VCaP (cell line): ENCODE measurements at regions not wholly inside any gene's neighbourhood (a gene's known extent, or its start where the extent isn't known, plus 50 kb on each side); places are given as distances from the start of the nearest gene placed in this dataset.

Experiments used
- H3K27ac ChIP-seq: fragments of 450-650 bp; 2 replicates; pipeline ENCODE4 v1.5.1; 2017
- TF ChIP-seq, protein P1 (sequence below): fragments of 450-650 bp; conservative IDR thresholded peaks from 2 replicates; pipeline ENCODE4 v1.5.1; 2017; ENCODE audit warnings: mild to moderate bottlenecking, moderate library complexity

DNA sequence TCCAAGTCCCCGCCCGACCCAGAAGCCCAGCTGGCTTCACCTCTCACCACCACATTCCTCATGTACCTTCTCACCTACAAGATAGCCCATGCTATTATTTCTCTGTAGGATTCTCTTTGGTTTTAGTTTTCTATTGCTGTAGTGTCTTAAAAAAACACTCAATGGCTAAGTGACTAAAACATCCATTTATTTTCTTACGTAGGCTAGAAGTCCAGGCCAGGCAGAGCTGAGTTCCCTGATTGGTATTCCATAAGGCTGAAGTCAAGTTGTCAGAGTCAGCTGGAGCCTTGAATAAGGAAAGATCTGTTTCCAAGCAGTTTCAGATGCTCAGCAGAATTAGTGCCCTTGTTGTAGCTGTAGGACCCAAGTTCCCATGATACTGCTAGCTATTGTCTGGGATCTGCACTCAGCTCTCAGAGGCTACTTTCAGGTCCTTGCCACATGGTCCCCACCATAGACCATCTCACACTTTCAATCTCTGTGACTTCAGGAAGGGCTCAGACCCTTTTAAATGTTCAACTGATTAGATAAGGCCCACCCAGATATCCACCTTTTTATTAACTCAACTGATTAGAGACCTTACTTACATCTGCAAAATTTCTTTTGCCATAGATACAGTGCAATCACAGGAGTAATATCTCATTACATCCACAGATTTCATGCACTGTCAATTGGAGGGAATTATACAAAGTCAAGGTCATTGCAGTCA is 371.0 kb downstream of the TGFB2 start:
- TF ChIP-seq, protein P1, sequence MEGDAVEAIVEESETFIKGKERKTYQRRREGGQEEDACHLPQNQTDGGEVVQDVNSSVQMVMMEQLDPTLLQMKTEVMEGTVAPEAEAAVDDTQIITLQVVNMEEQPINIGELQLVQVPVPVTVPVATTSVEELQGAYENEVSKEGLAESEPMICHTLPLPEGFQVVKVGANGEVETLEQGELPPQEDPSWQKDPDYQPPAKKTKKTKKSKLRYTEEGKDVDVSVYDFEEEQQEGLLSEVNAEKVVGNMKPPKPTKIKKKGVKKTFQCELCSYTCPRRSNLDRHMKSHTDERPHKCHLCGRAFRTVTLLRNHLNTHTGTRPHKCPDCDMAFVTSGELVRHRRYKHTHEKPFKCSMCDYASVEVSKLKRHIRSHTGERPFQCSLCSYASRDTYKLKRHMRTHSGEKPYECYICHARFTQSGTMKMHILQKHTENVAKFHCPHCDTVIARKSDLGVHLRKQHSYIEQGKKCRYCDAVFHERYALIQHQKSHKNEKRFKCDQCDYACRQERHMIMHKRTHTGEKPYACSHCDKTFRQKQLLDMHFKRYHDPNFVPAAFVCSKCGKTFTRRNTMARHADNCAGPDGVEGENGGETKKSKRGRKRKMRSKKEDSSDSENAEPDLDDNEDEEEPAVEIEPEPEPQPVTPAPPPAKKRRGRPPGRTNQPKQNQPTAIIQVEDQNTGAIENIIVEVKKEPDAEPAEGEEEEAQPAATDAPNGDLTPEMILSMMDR, result no peak
- H3K27ac ChIP-seq, result no peak overlapping the region

DNA sequence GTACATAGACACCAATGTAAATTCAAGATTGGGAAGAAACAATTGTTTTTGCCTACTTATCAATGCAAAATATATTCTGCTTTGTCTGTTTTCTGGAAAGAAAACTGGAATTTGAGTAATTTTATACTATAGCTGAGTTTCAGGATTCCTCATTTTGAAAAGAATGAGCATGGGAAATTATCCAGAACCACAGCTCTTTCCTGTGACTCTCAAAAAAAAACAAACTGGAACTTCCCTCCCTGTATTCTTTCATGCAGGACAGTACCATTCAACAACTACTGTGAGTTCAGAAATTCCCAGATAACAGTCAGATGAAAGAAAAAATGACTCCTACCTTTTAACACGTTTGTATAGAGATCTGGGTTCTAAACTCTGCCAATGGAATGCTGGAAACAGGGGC is 372.4 kb downstream of the TGFB2 start:
- TF ChIP-seq, protein P1, result no peak
- H3K27ac ChIP-seq, result no peak overlapping the region

DNA sequence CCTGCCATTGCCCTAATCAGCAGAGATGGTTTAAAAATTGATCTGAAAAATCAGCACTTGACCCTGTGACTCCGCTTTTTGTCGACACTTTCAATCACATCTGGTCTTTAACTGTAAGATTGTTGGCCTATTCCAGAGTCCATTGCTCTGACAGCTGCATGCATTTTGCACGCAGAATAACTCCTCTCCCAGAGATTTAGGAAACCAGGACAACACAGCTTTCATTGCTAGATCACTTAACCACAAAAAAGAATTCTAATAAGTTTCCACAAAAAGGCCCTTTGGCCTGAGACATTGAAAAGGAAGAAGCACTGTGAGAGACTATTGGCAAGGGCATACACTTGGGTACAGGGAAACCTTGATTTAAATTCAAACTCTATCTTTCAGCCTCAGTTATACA is 373.1 kb downstream of the TGFB2 start:
- TF ChIP-seq, protein P1, result no peak
- H3K27ac ChIP-seq, result no peak overlapping the region

DNA sequence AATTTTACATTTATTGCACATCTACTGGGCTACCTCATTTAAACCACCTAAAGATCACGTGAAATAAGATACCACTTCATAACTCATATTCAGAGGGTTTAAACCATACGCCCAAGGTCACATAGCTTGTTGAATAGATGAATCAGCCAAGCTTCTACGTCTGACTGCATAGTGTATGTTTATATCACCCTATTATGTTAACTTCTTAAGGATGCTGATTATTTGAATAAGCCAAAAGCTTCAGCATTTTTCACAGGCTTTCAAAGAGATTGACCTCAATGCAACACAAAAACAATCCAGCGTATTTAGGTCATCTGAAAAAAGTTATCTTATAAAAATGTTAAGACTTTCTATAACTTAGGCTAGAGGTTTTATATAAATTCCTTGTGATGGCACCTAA is 373.8 kb downstream of the TGFB2 start:
- TF ChIP-seq, protein P1, result no peak
- no peak overlapping the region for H3K27ac ChIP-seq

DNA sequence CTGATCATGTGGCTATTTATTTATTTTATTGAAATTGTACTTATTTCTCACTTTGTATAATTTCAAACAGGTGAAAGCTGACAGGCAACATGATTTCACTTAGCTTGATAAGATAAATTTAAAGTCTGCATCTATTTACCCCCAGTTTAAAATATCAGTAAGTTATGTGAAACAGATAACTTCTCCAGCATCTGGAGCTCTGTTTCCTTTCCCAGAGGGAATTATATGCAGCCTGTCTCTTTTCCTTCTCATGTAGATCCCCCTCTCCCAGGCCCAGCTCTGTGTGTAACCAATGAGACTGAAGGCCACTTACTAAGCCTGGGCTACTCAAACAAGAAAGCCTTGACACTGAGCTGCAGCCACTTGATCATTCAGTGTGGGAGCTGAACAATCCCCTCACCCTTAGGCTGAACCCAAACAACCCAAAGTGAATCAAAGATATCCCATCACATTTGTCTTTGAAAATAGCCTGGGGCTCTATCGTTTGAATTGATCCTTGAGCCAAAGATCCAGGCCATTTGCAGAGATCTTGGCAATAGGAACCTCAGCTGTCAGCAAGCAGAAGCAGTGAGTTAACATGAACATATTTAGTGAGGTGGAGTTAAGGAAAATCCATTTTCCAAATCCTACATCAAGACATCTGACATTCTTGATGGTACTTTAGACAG is 383.9 kb downstream of the TGFB2 start:
- H3K27ac ChIP-seq, result no peak overlapping the region; the same call in 1 of the 2 replicates
- TF ChIP-seq, protein P1, result no peak

DNA sequence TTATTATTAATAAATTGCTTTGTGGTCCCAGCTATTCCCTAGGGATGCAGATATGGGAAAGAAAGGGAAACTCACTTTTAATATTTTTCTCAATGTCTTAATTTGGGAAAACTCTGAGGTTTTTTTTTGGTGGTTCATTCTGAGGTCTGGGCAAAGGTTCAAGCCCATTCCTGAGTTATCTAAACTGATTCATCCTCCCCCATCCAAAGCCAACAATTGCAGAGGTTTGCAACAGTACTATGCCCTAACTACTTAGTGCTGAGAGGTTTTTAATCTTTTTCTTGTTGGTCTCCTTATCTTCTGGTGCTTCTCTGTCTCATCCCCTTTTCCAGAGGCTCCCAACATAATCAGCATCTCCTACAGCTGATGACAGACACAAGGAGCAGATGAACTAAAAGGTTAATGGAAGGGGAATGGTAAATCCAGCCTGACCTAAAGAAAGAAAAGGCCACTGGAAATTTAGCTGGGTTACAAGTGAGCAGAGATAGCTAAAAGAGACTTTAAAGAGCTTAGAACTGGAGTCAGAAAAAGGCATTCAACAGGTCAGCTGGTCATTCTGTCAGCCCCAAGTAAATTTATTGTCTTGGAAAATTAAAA is 390.4 kb downstream of the TGFB2 start:
- no peak overlapping the region for H3K27ac ChIP-seq
- TF ChIP-seq, protein P1, result no peak

DNA sequence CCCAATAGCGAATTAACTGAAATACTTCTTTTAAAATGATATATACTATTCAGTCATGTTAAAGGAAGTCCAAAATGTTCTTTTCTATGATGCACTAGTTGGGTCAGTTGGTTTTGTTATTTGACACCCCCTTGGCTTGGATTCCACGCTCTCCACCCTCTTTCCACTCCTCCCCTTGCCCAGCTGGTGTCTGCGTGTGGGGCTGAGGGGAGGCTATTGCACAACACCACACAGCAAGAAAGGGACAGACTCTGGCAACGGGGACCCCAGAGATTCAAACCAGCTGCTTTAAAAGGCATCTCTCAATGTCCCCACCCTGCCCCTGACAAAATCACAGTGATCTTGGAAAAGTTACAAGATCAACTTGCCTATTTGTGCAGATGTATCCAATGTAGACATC is 394.3 kb downstream of the TGFB2 start:
- TF ChIP-seq, protein P1, result no peak
- H3K27ac ChIP-seq, result no peak overlapping the region
